GM12874 (cell line): ENCODE measurements at regions not wholly inside any gene's neighbourhood (a gene's known extent, or its start where the extent isn't known, plus 50 kb on each side); places are given as distances from the start of the nearest gene placed in this dataset.

ENCODE experiments used
- TF ChIP-seq, protein P1 (sequence below): IDR thresholded peaks from 2 replicates; pipeline ENCODE4 v1.5.1; 2011; ENCODE audit warnings: low read depth, mild to moderate bottlenecking, control low read depth, low read length, moderate library complexity; ENCODE audit not compliant: insufficient read depth

- TF ChIP-seq, protein P1, sequence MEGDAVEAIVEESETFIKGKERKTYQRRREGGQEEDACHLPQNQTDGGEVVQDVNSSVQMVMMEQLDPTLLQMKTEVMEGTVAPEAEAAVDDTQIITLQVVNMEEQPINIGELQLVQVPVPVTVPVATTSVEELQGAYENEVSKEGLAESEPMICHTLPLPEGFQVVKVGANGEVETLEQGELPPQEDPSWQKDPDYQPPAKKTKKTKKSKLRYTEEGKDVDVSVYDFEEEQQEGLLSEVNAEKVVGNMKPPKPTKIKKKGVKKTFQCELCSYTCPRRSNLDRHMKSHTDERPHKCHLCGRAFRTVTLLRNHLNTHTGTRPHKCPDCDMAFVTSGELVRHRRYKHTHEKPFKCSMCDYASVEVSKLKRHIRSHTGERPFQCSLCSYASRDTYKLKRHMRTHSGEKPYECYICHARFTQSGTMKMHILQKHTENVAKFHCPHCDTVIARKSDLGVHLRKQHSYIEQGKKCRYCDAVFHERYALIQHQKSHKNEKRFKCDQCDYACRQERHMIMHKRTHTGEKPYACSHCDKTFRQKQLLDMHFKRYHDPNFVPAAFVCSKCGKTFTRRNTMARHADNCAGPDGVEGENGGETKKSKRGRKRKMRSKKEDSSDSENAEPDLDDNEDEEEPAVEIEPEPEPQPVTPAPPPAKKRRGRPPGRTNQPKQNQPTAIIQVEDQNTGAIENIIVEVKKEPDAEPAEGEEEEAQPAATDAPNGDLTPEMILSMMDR, result no peak
Measured at GRCh38 chr12:14239935-14240872, 125.3 kb upstream of the ATF7IP start.

DNA sequence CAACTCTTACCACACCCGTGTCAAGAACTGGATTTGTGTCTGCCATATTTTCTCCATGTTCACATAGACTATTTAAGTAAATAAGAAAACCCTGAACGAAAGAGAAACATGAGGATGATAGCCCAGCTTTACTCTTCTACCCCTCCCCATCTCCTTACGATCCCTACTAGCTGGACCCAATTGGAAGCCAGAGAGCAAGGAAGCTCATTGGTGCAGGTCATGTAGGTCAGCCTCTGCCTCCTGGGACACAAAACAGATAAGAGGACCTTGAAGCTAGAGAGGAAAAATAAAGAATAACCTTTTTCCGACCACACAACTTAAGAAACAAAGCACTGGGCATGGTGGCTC is 124.6 kb upstream of the ATF7IP start:
- TF ChIP-seq, protein P1, result no peak

DNA sequence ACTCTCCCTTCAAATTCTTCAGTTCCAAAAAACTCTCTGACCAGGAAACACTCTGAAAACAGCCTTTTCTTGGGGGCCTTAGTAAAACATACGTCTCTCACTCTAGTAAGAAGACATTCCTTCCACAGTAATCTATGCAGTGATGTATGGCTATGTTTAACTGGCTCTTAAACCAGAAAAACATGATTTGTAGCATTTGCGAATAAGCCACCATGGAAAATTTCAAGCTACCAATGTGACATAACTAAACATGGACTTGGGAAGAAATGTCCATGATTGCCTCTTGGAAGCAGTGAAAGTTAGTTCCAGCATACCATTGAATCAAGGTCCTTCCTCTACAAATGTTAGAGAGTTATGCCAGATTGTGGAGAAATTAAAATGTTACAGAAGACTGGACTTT is 121.5 kb upstream of the ATF7IP start:
- TF ChIP-seq, protein P1, result no peak

DNA sequence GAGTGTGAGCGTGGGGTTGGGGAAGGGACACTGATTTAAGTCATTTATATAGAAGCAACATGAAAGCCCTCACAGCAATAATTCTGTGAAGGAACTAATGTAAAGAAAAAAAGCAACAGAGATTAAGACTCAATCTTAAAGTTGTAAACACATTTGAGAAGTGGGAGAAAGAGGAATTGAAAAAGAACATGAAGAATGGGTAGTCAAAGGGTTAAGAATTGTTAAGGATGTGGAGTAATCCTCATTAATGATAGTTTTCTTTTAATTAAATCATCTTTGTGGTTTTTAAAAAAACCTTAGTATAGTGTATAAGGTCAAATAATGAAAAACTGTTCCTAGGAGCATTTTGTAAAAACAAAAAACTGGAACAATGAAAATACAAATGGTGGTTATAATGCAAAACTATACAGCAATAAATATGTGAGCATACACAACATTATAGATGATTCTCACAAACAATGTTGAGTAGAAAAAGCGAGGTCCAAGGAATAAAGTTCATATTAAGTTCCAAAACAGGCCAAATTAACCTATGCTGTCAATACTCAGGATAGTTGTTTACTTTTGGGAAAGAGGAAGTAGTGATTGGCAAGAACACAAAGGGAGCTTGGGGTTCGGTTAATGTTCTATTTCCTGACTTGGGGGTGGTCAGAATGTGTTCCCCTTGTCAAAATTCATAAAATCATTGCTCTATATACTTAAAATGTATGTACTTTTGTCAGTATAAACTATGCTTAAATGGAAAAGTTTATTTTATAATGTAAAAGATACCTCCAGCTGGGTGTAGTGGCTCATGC is 120.4 kb upstream of the ATF7IP start:
- TF ChIP-seq, protein P1, result no peak

- TF ChIP-seq, protein P1, result no peak
Measured at GRCh38 chr12:14247166-14247565, 118.3 kb upstream of the ATF7IP start.

- TF ChIP-seq, protein P1, result no peak
Measured at GRCh38 chr12:14249368-14249767, 116.1 kb upstream of the ATF7IP start.

GRCh38 chr12:14252697-14253096 is 112.8 kb upstream of the ATF7IP start:
- TF ChIP-seq, protein P1, result no peak
